ENCODE measurements at regions not wholly inside any gene's neighbourhood (a gene's known extent, or its start where the extent isn't known, plus 50 kb on each side); places are given as distances from the start of the nearest gene placed in this dataset.

GRCh38 chr6:116982401-116982800 lies 105.4 kb downstream of the RFX6 start:
- H3K9me3 ChIP-seq (ENCODE audit: control insufficient read depth, insufficient read depth, low read length), result 0 out of 2 replicates have a peak, but pooled peaks cover 2% of the 10 kb centered on the region
- no peaks in the 10 kb centered on the region for H3K4me1 ChIP-seq (ENCODE audit: control insufficient read depth, low read length)
- H3K36me3 ChIP-seq (ENCODE audit: control insufficient read depth, low read length), result no peaks in the 10 kb centered on the region
- H3K9me2 ChIP-seq (replicated peaks; ENCODE audit: control insufficient read depth, low read length), result no peaks in the 10 kb centered on the region
- H3F3A ChIP-seq (ENCODE audit: control insufficient read depth, insufficient read depth), result no peaks in the 10 kb centered on the region
- H3K27ac ChIP-seq (ENCODE audit: low read depth, low read length), result no peak overlapping the region
- H3K4me2 ChIP-seq (ENCODE audit: low read length), result no peak overlapping the region
- H3K79me2 ChIP-seq (ENCODE audit: control insufficient read depth, low read length), result no peaks in the 10 kb centered on the region
- TF ChIP-seq CTCF (IDR thresholded peaks at IDR 0.05; ENCODE audit: low read depth, low read length, poor library complexity, severe bottlenecking) (no peak), EZH2phosphoT487 (IDR thresholded peaks at IDR 0.05; ENCODE audit: borderline replicate concordance, low read length) (no peak)
- H3K4me3 ChIP-seq (ENCODE audit: low read length), result no peak overlapping the region
- H4K20me1 ChIP-seq (ENCODE audit: control insufficient read depth, insufficient read depth, low read depth, low read length), result no peaks in the 10 kb centered on the region
- H3K27me3 ChIP-seq (ENCODE audit: control insufficient read depth, low read length), result 0 out of 2 replicates have a peak, but pooled peaks cover 2% of the 10 kb centered on the region

GRCh38 chr6:116983375-116983774 lies 106.3 kb downstream of the RFX6 start:
- no peaks in the 10 kb centered on the region for H3K4me1 ChIP-seq (ENCODE audit: control insufficient read depth, low read length)
- 0 out of 2 replicates have a peak, but pooled peaks cover 2% of the 10 kb centered on the region for H3K9me3 ChIP-seq (ENCODE audit: control insufficient read depth, insufficient read depth, low read length)
- TF ChIP-seq EZH2phosphoT487 (IDR thresholded peaks at IDR 0.05; ENCODE audit: borderline replicate concordance, low read length) (no peak), CTCF (IDR thresholded peaks at IDR 0.05; ENCODE audit: low read depth, low read length, poor library complexity, severe bottlenecking) (no peak)
- H3K27me3 ChIP-seq (ENCODE audit: control insufficient read depth, low read length), result no peaks in the 10 kb centered on the region
- no peaks in the 10 kb centered on the region for H3K36me3 ChIP-seq (ENCODE audit: control insufficient read depth, low read length)
- no peaks in the 10 kb centered on the region for H3F3A ChIP-seq (ENCODE audit: control insufficient read depth, insufficient read depth)
- no peak overlapping the region for H3K4me3 ChIP-seq (ENCODE audit: low read length)
- no peak overlapping the region for H3K4me2 ChIP-seq (ENCODE audit: low read length)
- H4K20me1 ChIP-seq (ENCODE audit: control insufficient read depth, insufficient read depth, low read depth, low read length), result no peaks in the 10 kb centered on the region
- no peaks in the 10 kb centered on the region for H3K79me2 ChIP-seq (ENCODE audit: control insufficient read depth, low read length)
- H3K27ac ChIP-seq (ENCODE audit: low read depth, low read length), result no peak overlapping the region
- no peaks in the 10 kb centered on the region for H3K9me2 ChIP-seq (replicated peaks; ENCODE audit: control insufficient read depth, low read length)

GRCh38 chr6:116986819-116987218 lies 109.8 kb downstream of the RFX6 start:
- TF ChIP-seq EZH2phosphoT487 (IDR thresholded peaks at IDR 0.05; ENCODE audit: borderline replicate concordance, low read length) (no peak), CTCF (IDR thresholded peaks at IDR 0.05; ENCODE audit: low read depth, low read length, poor library complexity, severe bottlenecking) (no peak)
- H3K9me3 ChIP-seq (ENCODE audit: control insufficient read depth, insufficient read depth, low read length), result 0 out of 2 replicates have a peak, but pooled peaks cover 2% of the 10 kb centered on the region
- H3F3A ChIP-seq (ENCODE audit: control insufficient read depth, insufficient read depth), result no peaks in the 10 kb centered on the region
- no peaks in the 10 kb centered on the region for H3K27me3 ChIP-seq (ENCODE audit: control insufficient read depth, low read length)
- H4K20me1 ChIP-seq (ENCODE audit: control insufficient read depth, insufficient read depth, low read depth, low read length), result no peaks in the 10 kb centered on the region
- no peaks in the 10 kb centered on the region for H3K36me3 ChIP-seq (ENCODE audit: control insufficient read depth, low read length)
- H3K4me2 ChIP-seq (ENCODE audit: low read length), result no peak overlapping the region
- H3K4me3 ChIP-seq (ENCODE audit: low read length), result no peak overlapping the region
- no peaks in the 10 kb centered on the region for H3K9me2 ChIP-seq (replicated peaks; ENCODE audit: control insufficient read depth, low read length)
- H3K4me1 ChIP-seq (ENCODE audit: control insufficient read depth, low read length), result no peaks in the 10 kb centered on the region
- no peaks in the 10 kb centered on the region for H3K79me2 ChIP-seq (ENCODE audit: control insufficient read depth, low read length)
- H3K27ac ChIP-seq (ENCODE audit: low read depth, low read length), result no peak overlapping the region
